ENCODE measurements at regions not wholly inside any gene's neighbourhood (a gene's known extent, or its start where the extent isn't known, plus 50 kb on each side); places are given as distances from the start of the nearest gene placed in this dataset.

DNA sequence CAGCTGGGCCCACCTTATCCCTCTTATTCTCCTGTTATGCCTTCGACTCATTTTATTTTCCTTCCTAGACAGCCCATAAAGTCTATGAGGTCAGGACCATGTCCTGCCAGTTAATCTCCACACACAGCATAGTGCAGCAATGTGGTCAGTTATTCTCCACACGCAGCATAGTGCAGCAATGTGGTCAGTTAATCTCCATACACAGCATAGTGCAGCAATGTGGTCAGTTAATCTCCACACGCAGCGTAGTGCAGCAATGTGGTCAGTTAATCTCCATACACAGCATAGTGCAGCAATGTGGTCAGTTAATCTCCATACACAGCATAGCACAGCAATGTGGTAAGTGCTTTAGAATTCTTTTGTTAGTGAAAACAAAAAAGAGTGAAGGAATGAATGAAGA is 77.8 kb downstream of the TEX36 start:
- H3K27me3 ChIP-seq (ENCODE audit: insufficient read depth, low read length): no peaks in the 10 kb centered on the region
- DNase-seq: no peak
- no peak overlapping the region for H3K9ac ChIP-seq (ENCODE audit: low read length)
- no peak overlapping the region for H2AFZ ChIP-seq (ENCODE audit: insufficient read depth, low read length, poor library complexity)
- H3K18ac ChIP-seq (ENCODE audit: low read length): no peak overlapping the region
- no peak overlapping the region for H3K4ac ChIP-seq (ENCODE audit: low read depth, low read length)
- no peak overlapping the region for H4K91ac ChIP-seq (ENCODE audit: low read depth, low read length)
- no peak overlapping the region for H2AK5ac ChIP-seq (ENCODE audit: low read length)
- no peak overlapping the region for H2BK5ac ChIP-seq (ENCODE audit: low read depth, low read length, poor library complexity)
- peaks cover 4% of the 10 kb centered on the region for H3K9me3 ChIP-seq (ENCODE audit: insufficient read depth, low read depth, low read length)
- H3K79me2 ChIP-seq (ENCODE audit: control insufficient read depth, insufficient read depth, low read length, poor library complexity): no peaks in the 10 kb centered on the region
- H3K4me3 ChIP-seq (ENCODE audit: low read depth, low read length): no peak overlapping the region
- H4K8ac ChIP-seq (ENCODE audit: low read depth, low read length): no peak overlapping the region
- H2BK12ac ChIP-seq (ENCODE audit: low read length): no peak overlapping the region
- no peak overlapping the region for H3K14ac ChIP-seq (ENCODE audit: low read length)
- no peaks in the 10 kb centered on the region for H3K36me3 ChIP-seq (ENCODE audit: control insufficient read depth in 1 of 2, insufficient read depth in 2 of 2, low read length in 2 of 2)
- no peaks in the 10 kb centered on the region for H3K4me1 ChIP-seq (ENCODE audit: control insufficient read depth in 1 of 2, insufficient read depth in 2 of 2, low read length in 2 of 2)
- WGBS (ENCODE audit: extremely low coverage, insufficient coverage, insufficient read length): no CpG with 5 or more reads among the region's 4 CpGs
- H3K4me2 ChIP-seq (ENCODE audit: low read length): no peak overlapping the region
- no peak overlapping the region for H3K27ac ChIP-seq (ENCODE audit: low read depth, low read length)
- H3K23ac ChIP-seq (ENCODE audit: low read length): no peak overlapping the region
- no peak overlapping the region for H4K12ac ChIP-seq (ENCODE audit: low read depth, low read length)
- no peaks in the 10 kb centered on the region for H3K79me1 ChIP-seq (ENCODE audit: low read length)
- H2BK120ac ChIP-seq (ENCODE audit: insufficient read depth, low read length, poor library complexity): no peak overlapping the region

DNA sequence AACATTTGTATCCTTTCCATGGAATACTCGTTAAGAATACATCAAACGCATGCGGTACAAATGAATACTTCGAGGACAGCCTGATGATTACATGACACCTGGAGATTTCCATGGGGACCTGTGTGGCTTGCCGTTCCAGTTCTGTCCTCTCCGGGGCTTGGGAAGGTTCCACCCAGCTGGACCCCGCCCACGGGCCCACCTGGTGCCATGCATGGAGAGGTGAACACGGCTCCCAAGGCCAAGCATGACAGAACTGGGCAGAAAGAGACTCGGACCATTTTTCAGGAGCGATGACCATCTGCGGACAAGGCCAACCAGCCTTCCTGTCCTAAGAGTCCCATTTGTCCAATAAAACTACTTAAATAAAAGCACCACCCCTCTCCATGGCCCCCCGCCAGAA is 80.1 kb downstream of the TEX36 start:
- Histone ChIP-seq H4K8ac (ENCODE audit: low read depth, low read length) (no peak overlapping the region), H4K91ac (ENCODE audit: low read depth, low read length) (no peak overlapping the region), H3K9me3 (ENCODE audit: insufficient read depth, low read depth, low read length) (peaks cover 7% of the 10 kb centered on the region), H3K9ac (ENCODE audit: low read length) (no peak overlapping the region), H3K23ac (ENCODE audit: low read length) (no peak overlapping the region), H3K4me2 (ENCODE audit: low read length) (no peak overlapping the region), H3K36me3 (ENCODE audit: control insufficient read depth in 1 of 2, insufficient read depth in 2 of 2, low read length in 2 of 2) (no peaks in the 10 kb centered on the region), H2BK12ac (ENCODE audit: low read length) (no peak overlapping the region), H4K12ac (ENCODE audit: low read depth, low read length) (no peak overlapping the region), H2AFZ (ENCODE audit: insufficient read depth, low read length, poor library complexity) (no peak overlapping the region), H3K4me3 (ENCODE audit: low read depth, low read length) (no peak overlapping the region), H2BK120ac (ENCODE audit: insufficient read depth, low read length, poor library complexity) (no peak overlapping the region), H3K27ac (ENCODE audit: low read depth, low read length) (no peak overlapping the region), H3K79me1 (ENCODE audit: low read length) (no peaks in the 10 kb centered on the region), H2BK5ac (ENCODE audit: low read depth, low read length, poor library complexity) (no peak overlapping the region), H3K14ac (ENCODE audit: low read length) (no peak overlapping the region), H3K18ac (ENCODE audit: low read length) (no peak overlapping the region), H3K79me2 (ENCODE audit: control insufficient read depth, insufficient read depth, low read length, poor library complexity) (no peaks in the 10 kb centered on the region), H3K4ac (ENCODE audit: low read depth, low read length) (no peak overlapping the region), H3K4me1 (ENCODE audit: control insufficient read depth in 1 of 2, insufficient read depth in 2 of 2, low read length in 2 of 2) (no peaks in the 10 kb centered on the region), H3K27me3 (ENCODE audit: insufficient read depth, low read length) (no peaks in the 10 kb centered on the region), H2AK5ac (ENCODE audit: low read length) (no peak overlapping the region)
- no CpG with 5 or more reads among the region's 13 CpGs for WGBS (ENCODE audit: extremely low coverage, insufficient coverage, insufficient read length)
- no peak for DNase-seq

DNA sequence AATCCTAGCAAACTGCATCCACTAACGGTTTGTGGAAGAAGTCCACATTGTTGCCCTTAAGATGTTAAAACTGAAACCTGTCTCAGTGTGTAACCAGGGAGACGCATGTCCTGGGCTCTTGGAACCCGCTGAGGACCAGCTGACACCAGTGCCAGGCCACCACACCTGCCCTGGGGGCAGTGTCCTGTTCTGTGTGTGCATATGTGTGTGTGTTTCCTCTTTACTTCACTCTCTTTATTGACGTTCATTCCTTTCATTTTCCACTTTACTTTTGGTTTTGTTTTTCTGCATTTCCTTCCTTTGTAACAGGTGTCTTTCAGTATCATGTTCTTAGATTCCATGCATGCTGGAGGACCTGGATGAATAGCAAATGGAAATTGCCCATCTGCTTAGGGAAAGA is 83.8 kb downstream of the TEX36 start:
- no peak overlapping the region for H4K91ac ChIP-seq (ENCODE audit: low read depth, low read length)
- H2BK5ac ChIP-seq (ENCODE audit: low read depth, low read length, poor library complexity): no peak overlapping the region
- H2AK5ac ChIP-seq (ENCODE audit: low read length): no peak overlapping the region
- H3K18ac ChIP-seq (ENCODE audit: low read length): no peak overlapping the region
- H3K79me1 ChIP-seq (ENCODE audit: low read length): no peaks in the 10 kb centered on the region
- H3K14ac ChIP-seq (ENCODE audit: low read length): no peak overlapping the region
- H4K8ac ChIP-seq (ENCODE audit: low read depth, low read length): no peak overlapping the region
- H3K23ac ChIP-seq (ENCODE audit: low read length): no peak overlapping the region
- no peak overlapping the region for H3K4me3 ChIP-seq (ENCODE audit: low read depth, low read length)
- H3K36me3 ChIP-seq (ENCODE audit: control insufficient read depth in 1 of 2, insufficient read depth in 2 of 2, low read length in 2 of 2): no peaks in the 10 kb centered on the region
- WGBS (ENCODE audit: extremely low coverage, insufficient coverage, insufficient read length): no CpG with 5 or more reads among the region's 4 CpGs
- peaks cover 10% of the 10 kb centered on the region for H3K9me3 ChIP-seq (ENCODE audit: insufficient read depth, low read depth, low read length)
- H3K27ac ChIP-seq (ENCODE audit: low read depth, low read length): no peak overlapping the region
- H3K9ac ChIP-seq (ENCODE audit: low read length): no peak overlapping the region
- H4K12ac ChIP-seq (ENCODE audit: low read depth, low read length): no peak overlapping the region
- H3K4me2 ChIP-seq (ENCODE audit: low read length): no peak overlapping the region
- no peak overlapping the region for H3K4ac ChIP-seq (ENCODE audit: low read depth, low read length)
- no peaks in the 10 kb centered on the region for H3K27me3 ChIP-seq (ENCODE audit: insufficient read depth, low read length)
- no peak overlapping the region for H2BK12ac ChIP-seq (ENCODE audit: low read length)
- H2BK120ac ChIP-seq (ENCODE audit: insufficient read depth, low read length, poor library complexity): no peak overlapping the region
- no peaks in the 10 kb centered on the region for H3K79me2 ChIP-seq (ENCODE audit: control insufficient read depth, insufficient read depth, low read length, poor library complexity)
- no peaks in the 10 kb centered on the region for H3K4me1 ChIP-seq (ENCODE audit: control insufficient read depth in 1 of 2, insufficient read depth in 2 of 2, low read length in 2 of 2)
- DNase-seq: no peak
- no peak overlapping the region for H2AFZ ChIP-seq (ENCODE audit: insufficient read depth, low read length, poor library complexity)

- no peak overlapping the region for H3K14ac ChIP-seq (ENCODE audit: low read length)
- no peaks in the 10 kb centered on the region for H3K27me3 ChIP-seq (ENCODE audit: insufficient read depth, low read length)
- H3K79me1 ChIP-seq (ENCODE audit: low read length): no peaks in the 10 kb centered on the region
- H3K9me3 ChIP-seq (ENCODE audit: insufficient read depth, low read depth, low read length): peaks cover 6% of the 10 kb centered on the region
- no peak overlapping the region for H3K4me3 ChIP-seq (ENCODE audit: low read depth, low read length)
- no peak overlapping the region for H4K12ac ChIP-seq (ENCODE audit: low read depth, low read length)
- H2BK12ac ChIP-seq (ENCODE audit: low read length): no peak overlapping the region
- H3K18ac ChIP-seq (ENCODE audit: low read length): no peak overlapping the region
- no peak overlapping the region for H2AFZ ChIP-seq (ENCODE audit: insufficient read depth, low read length, poor library complexity)
- no peak overlapping the region for H2BK5ac ChIP-seq (ENCODE audit: low read depth, low read length, poor library complexity)
- no peak overlapping the region for H2BK120ac ChIP-seq (ENCODE audit: insufficient read depth, low read length, poor library complexity)
- H3K23ac ChIP-seq (ENCODE audit: low read length): no peak overlapping the region
- H3K36me3 ChIP-seq (ENCODE audit: control insufficient read depth in 1 of 2, insufficient read depth in 2 of 2, low read length in 2 of 2): no peaks in the 10 kb centered on the region
- H4K8ac ChIP-seq (ENCODE audit: low read depth, low read length): no peak overlapping the region
- H2AK5ac ChIP-seq (ENCODE audit: low read length): no peak overlapping the region
- H3K79me2 ChIP-seq (ENCODE audit: control insufficient read depth, insufficient read depth, low read length, poor library complexity): no peaks in the 10 kb centered on the region
- no peak for DNase-seq
- no peaks in the 10 kb centered on the region for H3K4me1 ChIP-seq (ENCODE audit: control insufficient read depth in 1 of 2, insufficient read depth in 2 of 2, low read length in 2 of 2)
- H4K91ac ChIP-seq (ENCODE audit: low read depth, low read length): no peak overlapping the region
- no peak overlapping the region for H3K9ac ChIP-seq (ENCODE audit: low read length)
- H3K27ac ChIP-seq (ENCODE audit: low read depth, low read length): no peak overlapping the region
- no peak overlapping the region for H3K4me2 ChIP-seq (ENCODE audit: low read length)
- no peak overlapping the region for H3K4ac ChIP-seq (ENCODE audit: low read depth, low read length)
Observed at GRCh38 chr10:125595911-125596310, 87.1 kb downstream of the TEX36 start.

- Histone ChIP-seq H3K9ac (ENCODE audit: low read length) (no peak overlapping the region), H2BK5ac (ENCODE audit: low read depth, low read length, poor library complexity) (no peak overlapping the region), H3K27me3 (ENCODE audit: insufficient read depth, low read length) (no peaks in the 10 kb centered on the region), H3K4ac (ENCODE audit: low read depth, low read length) (no peak overlapping the region), H3K36me3 (ENCODE audit: control insufficient read depth in 1 of 2, insufficient read depth in 2 of 2, low read length in 2 of 2) (no peaks in the 10 kb centered on the region), H3K23ac (ENCODE audit: low read length) (no peak overlapping the region), H3K18ac (ENCODE audit: low read length) (no peak overlapping the region), H3K9me3 (ENCODE audit: insufficient read depth, low read depth, low read length) (peaks cover 3% of the 10 kb centered on the region), H4K8ac (ENCODE audit: low read depth, low read length) (no peak overlapping the region), H3K4me3 (ENCODE audit: low read depth, low read length) (no peak overlapping the region), H4K91ac (ENCODE audit: low read depth, low read length) (no peak overlapping the region), H3K79me2 (ENCODE audit: control insufficient read depth, insufficient read depth, low read length, poor library complexity) (no peaks in the 10 kb centered on the region), H2AFZ (ENCODE audit: insufficient read depth, low read length, poor library complexity) (no peak overlapping the region), H2BK120ac (ENCODE audit: insufficient read depth, low read length, poor library complexity) (no peak overlapping the region), H4K12ac (ENCODE audit: low read depth, low read length) (no peak overlapping the region), H3K4me1 (ENCODE audit: control insufficient read depth in 1 of 2, insufficient read depth in 2 of 2, low read length in 2 of 2) (no peaks in the 10 kb centered on the region), H3K4me2 (ENCODE audit: low read length) (no peak overlapping the region), H3K27ac (ENCODE audit: low read depth, low read length) (no peak overlapping the region), H3K14ac (ENCODE audit: low read length) (no peak overlapping the region), H3K79me1 (ENCODE audit: low read length) (no peaks in the 10 kb centered on the region), H2AK5ac (ENCODE audit: low read length) (no peak overlapping the region), H2BK12ac (ENCODE audit: low read length) (no peak overlapping the region)
- no peak for DNase-seq
- WGBS (ENCODE audit: extremely low coverage, insufficient coverage, insufficient read length): no CpG with 5 or more reads among the region's 5 CpGs
Observed at GRCh38 chr10:125593644-125594043, 89.3 kb downstream of the TEX36 start.
